ENCODE measurements at regions not wholly inside any gene's neighbourhood (a gene's known extent, or its start where the extent isn't known, plus 50 kb on each side); places are given as distances from the start of the nearest gene placed in this dataset.

- DNase-seq (ENCODE audit: low read depth, low spot score) (no peak), ATAC-seq (no peak), FAIRE-seq (no peak)
- ChIA-PET POLR2A (no interaction called here), SMC1A (ENCODE audit: uncharacterized antibody, unreplicated experiment) (no interaction called here), CTCF (no interaction called here), RAD21 (ENCODE audit: unreplicated experiment) (no interaction called here)
- Histone ChIP-seq H3K4me3 (no peak overlapping the region), H4K20me1 (ENCODE audit: control insufficient read depth, insufficient read depth) (no peaks in the 10 kb centered on the region), H3K36me3 (ENCODE audit: control insufficient read depth in 2 of 2, insufficient read depth in 2 of 2, low read length in 1 of 2) (no peaks in the 10 kb centered on the region), H3K4me1 (ENCODE audit: control insufficient read depth, insufficient read depth, low read length) (no peaks in the 10 kb centered on the region), H2AFZ (ENCODE audit: control insufficient read depth, low read depth, low read length) (no peak overlapping the region), H3K27me3 (replicated peaks in 1 of 2; ENCODE audit: control insufficient read depth in 2 of 2, insufficient read depth in 2 of 2, low read length in 1 of 2) (no peaks in the 10 kb centered on the region), H3K79me2 (ENCODE audit: control insufficient read depth, insufficient read depth, low read length) (no peaks in the 10 kb centered on the region), H3K27ac (ENCODE audit: control insufficient read depth, insufficient read depth) (no peak overlapping the region), H3K9ac (ENCODE audit: control insufficient read depth, insufficient read depth, low read length) (no peak overlapping the region), H3K9me3 (replicated peaks; ENCODE audit: control insufficient read depth, insufficient read depth, low read length) (no peaks in the 10 kb centered on the region), H3K4me2 (ENCODE audit: control insufficient read depth, insufficient read depth) (no peak overlapping the region)
- BruUV-seq (replicated peaks): no TSS peak
- in situ Hi-C loops (cut with MboI): no loop called here
- intact Hi-C loops (cut with micrococcal nuclease; ENCODE audit: unreplicated experiment): no loop called here
- WGBS (ENCODE audit: insufficient coverage, insufficient replicate concordance, low lambda C conversion rate, missing lambda C conversion rate): 0% methylated on average over 1 of the region's 1 CpG
- TF ChIP-seq SREBF2 (IDR thresholded peaks at IDR 0.05; ENCODE audit: low read length): no peak
- TF ChIP-seq MLLT1 (IDR thresholded peaks at IDR 0.05): no peak
- TF ChIP-seq, protein P1, sequence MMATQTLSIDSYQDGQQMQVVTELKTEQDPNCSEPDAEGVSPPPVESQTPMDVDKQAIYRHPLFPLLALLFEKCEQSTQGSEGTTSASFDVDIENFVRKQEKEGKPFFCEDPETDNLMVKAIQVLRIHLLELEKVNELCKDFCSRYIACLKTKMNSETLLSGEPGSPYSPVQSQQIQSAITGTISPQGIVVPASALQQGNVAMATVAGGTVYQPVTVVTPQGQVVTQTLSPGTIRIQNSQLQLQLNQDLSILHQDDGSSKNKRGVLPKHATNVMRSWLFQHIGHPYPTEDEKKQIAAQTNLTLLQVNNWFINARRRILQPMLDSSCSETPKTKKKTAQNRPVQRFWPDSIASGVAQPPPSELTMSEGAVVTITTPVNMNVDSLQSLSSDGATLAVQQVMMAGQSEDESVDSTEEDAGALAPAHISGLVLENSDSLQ (IDR thresholded peaks at IDR 0.05): no peak
These were observed 1066.5 kb downstream of the SLITRK1 start for GRCh38 chr13:82815791-82816190.

GRCh38 chr13:82803341-82803740, 1078.9 kb downstream of the SLITRK1 start:
- Histone ChIP-seq H3K27me3 (replicated peaks in 1 of 2; ENCODE audit: control insufficient read depth in 2 of 2, insufficient read depth in 2 of 2, low read length in 1 of 2) (no peaks in the 10 kb centered on the region), H3K27ac (ENCODE audit: control insufficient read depth, insufficient read depth) (no peak overlapping the region), H4K20me1 (ENCODE audit: control insufficient read depth, insufficient read depth) (no peaks in the 10 kb centered on the region), H3K4me1 (ENCODE audit: control insufficient read depth, insufficient read depth, low read length) (no peaks in the 10 kb centered on the region), H3K36me3 (ENCODE audit: control insufficient read depth in 2 of 2, insufficient read depth in 2 of 2, low read length in 1 of 2) (no peaks in the 10 kb centered on the region), H2AFZ (ENCODE audit: control insufficient read depth, low read depth, low read length) (no peak overlapping the region), H3K4me3 (no peak overlapping the region), H3K79me2 (ENCODE audit: control insufficient read depth, insufficient read depth, low read length) (no peaks in the 10 kb centered on the region), H3K9me3 (replicated peaks; ENCODE audit: control insufficient read depth, insufficient read depth, low read length) (no peaks in the 10 kb centered on the region), H3K9ac (ENCODE audit: control insufficient read depth, insufficient read depth, low read length) (no peak overlapping the region), H3K4me2 (ENCODE audit: control insufficient read depth, insufficient read depth) (no peak overlapping the region)
- FAIRE-seq: no peak
- ChIA-PET RAD21 (ENCODE audit: unreplicated experiment) (no interaction called here), SMC1A (ENCODE audit: uncharacterized antibody, unreplicated experiment) (no interaction called here), CTCF (interaction anchor here (0.7 kb wide), 1 partner anchor 104 kb away, joined by 4 read pairs; no protein-coding TSS in a partner anchor), POLR2A (no interaction called here)
- 83% methylated on average over 1 of the region's 1 CpG for WGBS (ENCODE audit: insufficient coverage, insufficient replicate concordance, low lambda C conversion rate, missing lambda C conversion rate)
- no peak for DNase-seq (ENCODE audit: low read depth, low spot score)
- ATAC-seq: no peak
- TF ChIP-seq DPF2 (IDR thresholded peaks at IDR 0.05): no peak
- TF ChIP-seq MEF2B (IDR thresholded peaks at IDR 0.05; ENCODE audit: partially characterized antibody, poor library complexity, severe bottlenecking): no peak
- TF ChIP-seq ZNF207 (IDR thresholded peaks at IDR 0.05; ENCODE audit: borderline replicate concordance): no peak
- no peak for TF ChIP-seq CHD2 (IDR thresholded peaks at IDR 0.05; ENCODE audit: borderline replicate concordance, low read depth, low read length)
- no peak for TF ChIP-seq TBL1XR1 (IDR thresholded peaks at IDR 0.05; ENCODE audit: low read depth, low read length)
- no peak for TF ChIP-seq MXI1 (IDR thresholded peaks at IDR 0.05; ENCODE audit: low read depth, low read length)
- TF ChIP-seq ZNF24 (IDR thresholded peaks at IDR 0.05): no peak
- no TSS peak for BruUV-seq (replicated peaks)
- in situ Hi-C loops (cut with MboI): no loop called here
- intact Hi-C loops (cut with micrococcal nuclease; ENCODE audit: unreplicated experiment): no loop called here

Data from GM12878 (cell line).